ENCODE measurements at regions not wholly inside any gene's neighbourhood (a gene's known extent, or its start where the extent isn't known, plus 50 kb on each side); places are given as distances from the start of the nearest gene placed in this dataset.
"Not testable (repeated sequence)": the region's sequence is repeated elsewhere in the genome, so short reads cannot be mapped to it uniquely, and the experiment has no call there.

GRCh38 chr14:89672636-89673511, 255.8 kb upstream of the FOXN3 start:
- Mint-ChIP-seq H3K27ac (no peak overlapping the region), H3K36me3 (ENCODE audit: low read depth) (no peaks in the 10 kb centered on the region), H3K9me3 (no peaks in the 10 kb centered on the region), H3K4me1 (peaks cover 11% of the 10 kb centered on the region), H3K4me3 (no peak overlapping the region), H3K27me3 (no peaks in the 10 kb centered on the region)
- POLR2A ChIA-PET, result interaction anchor here (0.7 kb wide), 3 partner anchors 15 to 48 kb away, joined by 3 to 5 read pairs (median 3); no protein-coding TSS in a partner anchor
- ATAC-seq (ENCODE audit: low read depth), result no peak
- no peak for TF ChIP-seq CTCF (IDR thresholded peaks at IDR 0.05)
- no peak for DNase-seq
- CTCF ChIA-PET, result no interaction called here
- intact Hi-C loops (cut with micrococcal nuclease), result no loop called here

- no peak overlapping the region for H3K4me3 Mint-ChIP-seq
- no peak for DNase-seq
- H3K27me3 Mint-ChIP-seq, result no peaks in the 10 kb centered on the region
These were observed 252.2 kb upstream of the FOXN3 start for GRCh38 chr14:89669193-89669592.

GRCh38 chr14:89667983-89668382, 250.9 kb upstream of the FOXN3 start:
- intact Hi-C loops (cut with micrococcal nuclease), result no loop called here
- no peak overlapping the region for H3K27ac Mint-ChIP-seq
- no peak for TF ChIP-seq CTCF (IDR thresholded peaks at IDR 0.05)
- POLR2A ChIA-PET, result interaction anchor here (0.6 kb wide), 1 partner anchor 12 kb away, joined by 3 read pairs; no protein-coding TSS in a partner anchor
- H3K9me3 Mint-ChIP-seq, result peaks cover 4% of the 10 kb centered on the region
- CTCF ChIA-PET, result no interaction called here
- no peaks in the 10 kb centered on the region for H3K36me3 Mint-ChIP-seq (ENCODE audit: low read depth)
- ATAC-seq (ENCODE audit: low read depth) (no peak), DNase-seq (no peak)
- H3K4me1 Mint-ChIP-seq, result peaks cover 11% of the 10 kb centered on the region
- no peaks in the 10 kb centered on the region for H3K27me3 Mint-ChIP-seq
- no peak overlapping the region for H3K4me3 Mint-ChIP-seq

More at GRCh38 chr14:89669193-89669592, 252.2 kb upstream of the FOXN3 start:
- no peak for ATAC-seq (ENCODE audit: low read depth)
- ChIA-PET CTCF (no interaction called here), POLR2A (interaction anchor here (0.6 kb wide), 1 partner anchor 119 kb away, joined by 4 read pairs; no protein-coding TSS in a partner anchor)
- H3K9me3 Mint-ChIP-seq, result peaks cover 4% of the 10 kb centered on the region
- no peaks in the 10 kb centered on the region for H3K36me3 Mint-ChIP-seq (ENCODE audit: low read depth)
- no peak for TF ChIP-seq CTCF (IDR thresholded peaks at IDR 0.05)
- peaks cover 11% of the 10 kb centered on the region for H3K4me1 Mint-ChIP-seq
- no peak overlapping the region for H3K27ac Mint-ChIP-seq
- intact Hi-C loops (cut with micrococcal nuclease), result no loop called here

GRCh38 chr14:89665300-89666081, 248.5 kb upstream of the FOXN3 start:
- H3K4me3 Mint-ChIP-seq; H3K36me3 Mint-ChIP-seq (ENCODE audit: low read depth); H3K27me3 Mint-ChIP-seq; CTCF ChIA-PET; ATAC-seq (ENCODE audit: low read depth); POLR2A ChIA-PET; intact Hi-C loops (cut with micrococcal nuclease); H3K27ac Mint-ChIP-seq; DNase-seq; H3K9me3 Mint-ChIP-seq: not testable (repeated sequence)
- H3K4me1 Mint-ChIP-seq, result peaks cover 11% of the 10 kb centered on the region

- ChIA-PET POLR2A (no interaction called here), CTCF (no interaction called here)
- no peaks in the 10 kb centered on the region for H3K27me3 Mint-ChIP-seq
- peaks cover 4% of the 10 kb centered on the region for H3K9me3 Mint-ChIP-seq
- no peak for DNase-seq
- no peak for ATAC-seq (ENCODE audit: low read depth)
- no peak overlapping the region for H3K4me3 Mint-ChIP-seq
- TF ChIP-seq CTCF (IDR thresholded peaks at IDR 0.05), result no peak
- intact Hi-C loops (cut with micrococcal nuclease), result loop anchor here (2.0 kb wide), 1 partner anchor 13 kb away; no protein-coding TSS in a partner anchor
- no peaks in the 10 kb centered on the region for H3K36me3 Mint-ChIP-seq (ENCODE audit: low read depth)
- no peak overlapping the region for H3K27ac Mint-ChIP-seq
- no peaks in the 10 kb centered on the region for H3K4me1 Mint-ChIP-seq
These were observed 244.4 kb upstream of the FOXN3 start for GRCh38 chr14:89661392-89661791.

GRCh38 chr14:89660625-89661233, 243.7 kb upstream of the FOXN3 start:
- H3K27ac Mint-ChIP-seq; H3K4me1 Mint-ChIP-seq; DNase-seq; H3K36me3 Mint-ChIP-seq (ENCODE audit: low read depth); POLR2A ChIA-PET; H3K27me3 Mint-ChIP-seq; H3K4me3 Mint-ChIP-seq; H3K9me3 Mint-ChIP-seq; ATAC-seq (ENCODE audit: low read depth): not testable (repeated sequence)
- CTCF ChIA-PET, result interaction anchor here (0.7 to 1.3 kb wide), 2 partner anchors 179 to 484 kb away, joined by 3 read pairs; no protein-coding TSS in a partner anchor
- intact Hi-C loops (cut with micrococcal nuclease), result loop anchor here (2.0 kb wide), 1 partner anchor 14 kb away; no protein-coding TSS in a partner anchor

Measured in activated B cell treated with CpG ODN at 0.5 μM for 24 hours (primary cell).